ENCODE measurements at regions not wholly inside any gene's neighbourhood (a gene's known extent, or its start where the extent isn't known, plus 50 kb on each side); places are given as distances from the start of the nearest gene placed in this dataset.

- in situ Hi-C loops (cut with MboI): no loop called here
- FAIRE-seq (no peak), ATAC-seq (no peak), DNase-seq (ENCODE audit: low read depth, low spot score) (no peak)
- 72% methylated on average over 2 of the region's 2 CpGs for WGBS (ENCODE audit: insufficient coverage, insufficient replicate concordance, low lambda C conversion rate, missing lambda C conversion rate)
- no peaks in the 10 kb centered on the region for H3K27me3 ChIP-seq (replicated peaks in 1 of 2; ENCODE audit: control insufficient read depth in 2 of 2, insufficient read depth in 2 of 2, low read length in 1 of 2)
- no peak overlapping the region for H2AFZ ChIP-seq (ENCODE audit: control insufficient read depth, low read depth, low read length)
- no peaks in the 10 kb centered on the region for H3K9me3 ChIP-seq (replicated peaks; ENCODE audit: control insufficient read depth, insufficient read depth, low read length)
- H3K27ac ChIP-seq (ENCODE audit: control insufficient read depth, insufficient read depth): no peak overlapping the region
- no TSS peak for BruUV-seq (replicated peaks)
- H4K20me1 ChIP-seq (ENCODE audit: control insufficient read depth, insufficient read depth): no peaks in the 10 kb centered on the region
- no peak overlapping the region for H3K4me3 ChIP-seq
- intact Hi-C loops (cut with micrococcal nuclease; ENCODE audit: unreplicated experiment): no loop called here
- H3K36me3 ChIP-seq (ENCODE audit: control insufficient read depth in 2 of 2, insufficient read depth in 2 of 2, low read length in 1 of 2): no peaks in the 10 kb centered on the region
- H3K9ac ChIP-seq (ENCODE audit: control insufficient read depth, insufficient read depth, low read length): no peak overlapping the region
- H3K4me2 ChIP-seq (ENCODE audit: control insufficient read depth, insufficient read depth): no peak overlapping the region
- no peaks in the 10 kb centered on the region for H3K4me1 ChIP-seq (ENCODE audit: control insufficient read depth, insufficient read depth, low read length)
- ChIA-PET CTCF (interaction anchor here (0.7 to 1.4 kb wide), 4 partner anchors 15 to 882 kb away, joined by 3 to 4 read pairs (median 4); no protein-coding TSS in a partner anchor), POLR2A (no interaction called here), RAD21 (ENCODE audit: unreplicated experiment) (no interaction called here), SMC1A (ENCODE audit: uncharacterized antibody, unreplicated experiment) (no interaction called here)
- H3K79me2 ChIP-seq (ENCODE audit: control insufficient read depth, insufficient read depth, low read length): no peaks in the 10 kb centered on the region
- TF ChIP-seq ZBTB11 (CRISPR knock-in tag; IDR thresholded peaks at IDR 0.05) (no peak), EGR1 (IDR thresholded peaks at IDR 0.05; ENCODE audit: borderline replicate concordance in 1 of 2, low read depth in 2 of 2, low read length in 2 of 2) (no peak), SPI1 (IDR thresholded peaks at IDR 0.05; ENCODE audit: borderline replicate concordance, insufficient read depth, low read depth, low read length) (no peak), PAX5 (IDR thresholded peaks at IDR 0.05; ENCODE audit: borderline replicate concordance, low read depth, low read length) (no peak), MTA2 (IDR thresholded peaks at IDR 0.05; ENCODE audit: low read depth) (no peak), RB1 (IDR thresholded peaks at IDR 0.05; ENCODE audit: borderline replicate concordance) (no peak), RBBP5 (conservative IDR thresholded peaks at IDR 0.05) (no peak), SMC3 (IDR thresholded peaks at IDR 0.05; ENCODE audit: borderline replicate concordance, low read length) (no peak), ZBED1 (IDR thresholded peaks at IDR 0.05; ENCODE audit: borderline replicate concordance) (no peak), CUX1 (IDR thresholded peaks at IDR 0.05; ENCODE audit: insufficient replicate concordance, low read depth, low read length) (no peak), BCL11A (IDR thresholded peaks at IDR 0.05; ENCODE audit: low read depth, low read length) (no peak), GATAD2B (conservative IDR thresholded peaks at IDR 0.05; ENCODE audit: low read depth) (no peak), DPF2 (IDR thresholded peaks at IDR 0.05) (no peak), SUZ12 (IDR thresholded peaks at IDR 0.05; ENCODE audit: unreplicated experiment) (no peak), RUNX3 (IDR thresholded peaks at IDR 0.05; ENCODE audit: low read length) (no peak), USF2 (IDR thresholded peaks at IDR 0.05; ENCODE audit: borderline replicate concordance, low read depth, low read length) (no peak)
These were observed 81.1 kb upstream of the PSMA6 start for GRCh38 chr14:35211067-35211466.

Measured in GM12878 (cell line).